ENCODE measurements at regions not wholly inside any gene's neighbourhood (a gene's known extent, or its start where the extent isn't known, plus 50 kb on each side); places are given as distances from the start of the nearest gene placed in this dataset.

DNA sequence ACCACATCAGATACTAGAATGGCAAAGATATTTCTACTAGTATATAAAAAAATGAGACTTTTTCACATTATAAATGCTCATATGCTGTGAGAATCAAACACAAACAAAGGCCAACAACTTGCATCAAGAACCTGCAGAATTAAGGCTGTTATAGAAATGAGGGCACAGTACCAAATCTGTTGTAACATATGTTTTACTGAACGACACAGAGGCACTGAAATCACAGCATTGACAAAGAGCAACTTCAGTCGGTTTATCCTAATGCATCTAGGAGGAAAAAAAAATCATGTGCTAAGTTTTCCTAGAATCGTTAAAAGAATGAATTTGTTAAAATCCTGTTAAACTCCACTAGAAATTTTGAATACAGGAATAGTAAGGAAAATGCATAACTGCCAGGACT is 617.4 kb upstream of the NETO1 start:
- no peak overlapping the region for H3K27ac ChIP-seq
- TF ChIP-seq, protein P1, sequence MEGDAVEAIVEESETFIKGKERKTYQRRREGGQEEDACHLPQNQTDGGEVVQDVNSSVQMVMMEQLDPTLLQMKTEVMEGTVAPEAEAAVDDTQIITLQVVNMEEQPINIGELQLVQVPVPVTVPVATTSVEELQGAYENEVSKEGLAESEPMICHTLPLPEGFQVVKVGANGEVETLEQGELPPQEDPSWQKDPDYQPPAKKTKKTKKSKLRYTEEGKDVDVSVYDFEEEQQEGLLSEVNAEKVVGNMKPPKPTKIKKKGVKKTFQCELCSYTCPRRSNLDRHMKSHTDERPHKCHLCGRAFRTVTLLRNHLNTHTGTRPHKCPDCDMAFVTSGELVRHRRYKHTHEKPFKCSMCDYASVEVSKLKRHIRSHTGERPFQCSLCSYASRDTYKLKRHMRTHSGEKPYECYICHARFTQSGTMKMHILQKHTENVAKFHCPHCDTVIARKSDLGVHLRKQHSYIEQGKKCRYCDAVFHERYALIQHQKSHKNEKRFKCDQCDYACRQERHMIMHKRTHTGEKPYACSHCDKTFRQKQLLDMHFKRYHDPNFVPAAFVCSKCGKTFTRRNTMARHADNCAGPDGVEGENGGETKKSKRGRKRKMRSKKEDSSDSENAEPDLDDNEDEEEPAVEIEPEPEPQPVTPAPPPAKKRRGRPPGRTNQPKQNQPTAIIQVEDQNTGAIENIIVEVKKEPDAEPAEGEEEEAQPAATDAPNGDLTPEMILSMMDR (IDR thresholded peaks at IDR 0.05) = no peak
- TF ChIP-seq ZFX (IDR thresholded peaks at IDR 0.05; ENCODE audit: borderline replicate concordance) = no peak

DNA sequence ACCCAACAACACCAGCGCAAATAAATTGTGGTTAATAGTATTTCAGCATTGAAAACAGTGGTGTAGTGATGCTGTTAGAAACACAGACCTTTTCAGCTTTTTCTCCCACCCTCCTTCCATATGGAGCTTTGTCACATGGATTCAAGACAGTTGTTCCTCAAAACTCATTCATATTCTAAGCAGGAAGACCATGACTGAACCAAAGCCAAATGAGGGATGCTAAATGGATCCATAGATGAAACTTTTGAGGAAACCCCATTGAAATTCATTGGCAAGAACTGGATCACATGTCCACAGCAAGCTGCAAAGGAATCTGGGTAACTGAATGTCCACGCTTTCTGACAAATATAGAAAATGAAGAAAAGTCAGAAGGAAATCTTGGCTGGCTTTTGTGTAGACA is 615.1 kb upstream of the NETO1 start:
- TF ChIP-seq, protein P1 (IDR thresholded peaks at IDR 0.05) = no peak
- no peak for TF ChIP-seq ZFX (IDR thresholded peaks at IDR 0.05; ENCODE audit: borderline replicate concordance)
- no peak overlapping the region for H3K27ac ChIP-seq

DNA sequence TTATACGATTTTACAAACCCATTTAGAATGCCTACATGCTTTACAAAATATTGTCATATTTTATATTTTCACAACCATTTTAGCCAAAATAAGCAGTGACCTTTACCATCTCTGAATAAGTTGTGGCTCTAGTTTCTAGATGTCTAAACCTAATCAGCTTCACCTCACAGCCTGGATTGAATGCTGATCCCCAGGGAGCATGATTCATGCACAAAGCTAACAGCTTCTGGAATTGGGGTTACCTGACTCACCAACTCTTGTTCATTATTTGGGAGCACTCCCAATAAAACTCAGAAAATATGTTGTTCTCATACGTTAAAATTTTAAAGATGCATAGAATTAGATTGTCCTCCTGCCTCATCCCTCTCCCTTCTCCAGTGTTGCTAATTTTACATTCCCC is 611.7 kb upstream of the NETO1 start:
- TF ChIP-seq, protein P1 (IDR thresholded peaks at IDR 0.05) = no peak
- no peak for TF ChIP-seq ZFX (IDR thresholded peaks at IDR 0.05; ENCODE audit: borderline replicate concordance)
- H3K27ac ChIP-seq = no peak overlapping the region

DNA sequence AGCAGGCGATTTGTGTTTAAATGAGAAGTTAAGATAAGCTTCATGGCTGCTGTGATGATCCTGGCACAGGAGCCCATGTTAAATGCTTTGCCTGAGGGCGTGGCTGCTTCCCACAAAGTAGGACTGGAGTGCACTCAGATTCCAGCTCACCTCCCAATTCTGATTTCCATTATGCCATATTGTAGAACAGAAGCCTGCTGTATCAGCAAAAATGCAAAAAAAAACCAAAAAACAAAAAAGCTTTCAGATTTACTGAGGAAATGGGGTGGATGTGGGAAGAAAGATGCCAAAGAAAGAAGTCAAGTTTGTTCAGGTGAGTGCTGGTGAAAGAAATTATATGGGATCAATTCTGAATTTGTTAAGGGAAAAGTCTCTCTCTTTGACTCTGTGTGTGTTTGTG is 610.4 kb upstream of the NETO1 start:
- TF ChIP-seq, protein P1 (IDR thresholded peaks at IDR 0.05) = no peak
- no peak for TF ChIP-seq ZFX (IDR thresholded peaks at IDR 0.05; ENCODE audit: borderline replicate concordance)
- H3K27ac ChIP-seq = no peak overlapping the region

DNA sequence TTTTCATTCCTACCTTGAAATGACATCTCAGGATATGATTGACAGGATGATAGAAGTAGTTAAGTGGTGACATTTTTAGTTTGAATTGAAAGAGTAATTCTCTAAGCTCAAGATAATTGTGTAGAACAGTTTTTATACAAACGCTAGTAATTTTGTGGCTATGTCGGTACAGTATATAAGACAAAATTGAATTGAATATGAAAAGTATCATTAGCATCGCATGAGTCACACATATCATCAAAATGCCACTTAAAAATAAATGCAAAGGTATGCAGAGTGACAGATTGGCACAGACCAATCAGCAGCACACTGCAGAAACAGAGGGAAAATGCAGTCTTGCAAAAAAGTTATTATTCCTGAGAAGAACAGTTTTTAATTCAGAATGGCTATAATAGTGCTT is 608.2 kb upstream of the NETO1 start:
- H3K27ac ChIP-seq = no peak overlapping the region
- TF ChIP-seq, protein P1 (IDR thresholded peaks at IDR 0.05) = no peak
- TF ChIP-seq ZFX (IDR thresholded peaks at IDR 0.05; ENCODE audit: borderline replicate concordance) = no peak

DNA sequence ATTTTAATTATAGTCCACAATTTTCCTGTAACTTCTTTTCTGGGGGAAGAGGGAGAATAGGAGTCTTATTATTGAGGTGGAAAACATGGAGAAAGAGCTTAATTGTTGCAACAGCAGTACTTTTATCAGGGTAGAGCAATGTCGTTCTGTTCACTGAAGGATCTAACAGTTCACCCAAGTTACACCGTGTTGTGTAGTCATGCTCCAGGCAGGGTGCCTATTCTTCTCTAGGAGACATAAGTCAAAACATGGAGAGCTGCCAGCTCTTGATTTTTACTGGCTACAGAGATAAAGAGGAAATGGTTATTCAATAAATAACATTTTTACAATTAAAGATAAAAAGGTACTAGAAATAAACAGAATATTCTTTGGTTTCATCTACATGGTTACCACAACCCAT is 594.3 kb upstream of the NETO1 start:
- no peak for TF ChIP-seq ZFX (IDR thresholded peaks at IDR 0.05; ENCODE audit: borderline replicate concordance)
- TF ChIP-seq, protein P1 (IDR thresholded peaks at IDR 0.05) = no peak
- H3K27ac ChIP-seq = peak overlapping the region; percentile 77

DNA sequence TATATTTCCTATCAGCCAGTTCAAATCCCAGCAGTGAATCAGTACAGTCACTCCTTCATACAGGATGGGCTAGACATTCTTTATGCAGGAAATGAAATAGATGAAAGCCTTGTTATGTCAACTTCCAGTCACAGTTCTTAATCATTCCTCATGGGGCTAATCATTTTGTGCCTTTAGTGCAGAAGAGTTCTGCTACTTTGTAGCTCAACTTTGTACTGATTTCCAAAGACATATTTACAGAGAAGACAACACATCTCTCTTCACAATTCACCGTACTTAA is 593.9 kb upstream of the NETO1 start:
- peak overlapping the region; percentile 77 for H3K27ac ChIP-seq

More for the DNA sequence above, 593.9 kb upstream of the NETO1 start:
- TF ChIP-seq ZFX (IDR thresholded peaks at IDR 0.05; ENCODE audit: borderline replicate concordance) = no peak
- TF ChIP-seq, protein P1 (IDR thresholded peaks at IDR 0.05) = no peak

Measured in 22Rv1 (cell line).